Naive thymus-derived CD8-positive, alpha-beta T cell (primary cell): ENCODE measurements at regions not wholly inside any gene's neighbourhood (a gene's known extent, or its start where the extent isn't known, plus 50 kb on each side); places are given as distances from the start of the nearest gene placed in this dataset.

Experiments
- ATAC-seq, 2 donors: fragments of 150-1000 bp; cut with Tn5 transposase in 1 of 2; sonication (Bioruptor Pico), chemical (Tn5 transposase) in 1 of 2; 1 replicate in 1 of 2; 2 replicates in 1 of 2; pipeline ENCODE4 v1.10.0; 2021; ENCODE audit warnings: mild to moderate bottlenecking in 2 of 2, moderate library complexity in 2 of 2
- POLR2A ChIA-PET: fragments of 350-600 bp; sonication (Branson Sonifier 250); formaldehyde crosslinking; loops from one replicate; lab custom pipeline; 2021; ENCODE audit warnings: antibody characterized with exemption; lab: Charles Lee
- DNase-seq, 10 donors: peaks; one replicate each; pipeline versions ENCODE4 v3.0.0 to v3.0.0-alpha.2; 2020 to 2022
- H3K27ac Mint-ChIP-seq, 10 donors: one replicate each; pipeline ENCODE4 v1.8.0; 2020 to 2022; ENCODE audit warnings: mild to moderate bottlenecking in 10 of 10, mixed read lengths in 10 of 10, moderate library complexity in 4 of 10, inconsistent platforms in 1 of 10
- H3K27me3 Mint-ChIP-seq, 5 donors: one replicate each; pipeline ENCODE4 v1.8.0; 2021 to 2022; ENCODE audit warnings: mixed read lengths in 5 of 5
- H3K36me3 Mint-ChIP-seq, 3 donors: one replicate each; pipeline ENCODE4 v1.8.0; 2020 to 2022; ENCODE audit warnings: mixed read lengths in 3 of 3, mild to moderate bottlenecking in 2 of 3, inconsistent platforms in 1 of 3
- H3K4me1 Mint-ChIP-seq, 4 donors: one replicate each; pipeline ENCODE4 v1.8.0; 2021 to 2022; ENCODE audit warnings: mixed read lengths in 4 of 4
- H3K4me3 Mint-ChIP-seq, 10 donors: one replicate each; pipeline ENCODE4 v1.8.0; 2020 to 2022; ENCODE audit warnings: mild to moderate bottlenecking in 10 of 10, mixed read lengths in 10 of 10, moderate library complexity in 6 of 10, inconsistent platforms in 1 of 10
- H3K9me3 Mint-ChIP-seq, 9 donors: one replicate each; pipeline ENCODE4 v1.8.0; 2020 to 2022; ENCODE audit warnings: mixed read lengths in 9 of 9, mild to moderate bottlenecking in 3 of 9, inconsistent platforms in 1 of 9, moderate library complexity in 1 of 9

- ATAC-seq (no peak), DNase-seq (no peak)
- peak overlapping the region in 3 of 10 donors; percentile 29 to 75 (median 35) for H3K27ac Mint-ChIP-seq
- POLR2A ChIA-PET, result no interaction called here
- no peaks in the 10 kb centered on the region for H3K9me3 Mint-ChIP-seq
- H3K4me3 Mint-ChIP-seq, result no peak overlapping the region
- no peaks in the 10 kb centered on the region for H3K36me3 Mint-ChIP-seq
- H3K4me1 Mint-ChIP-seq, result peaks cover 0 to 28% (median 0%) of the 10 kb centered on the region in 4 donors
- H3K27me3 Mint-ChIP-seq, result no peaks in the 10 kb centered on the region
These were observed 204.0 kb downstream of the DAD1 start for GRCh38 chr14:22384974-22385526.

GRCh38 chr14:22384167-22384549, 204.9 kb downstream of the DAD1 start:
- ATAC-seq, result no peak
- no peak for DNase-seq
- no peaks in the 10 kb centered on the region for H3K9me3 Mint-ChIP-seq
- no peaks in the 10 kb centered on the region for H3K36me3 Mint-ChIP-seq
- H3K4me3 Mint-ChIP-seq, result no peak overlapping the region
- H3K27me3 Mint-ChIP-seq, result no peaks in the 10 kb centered on the region
- POLR2A ChIA-PET, result no interaction called here
- peak overlapping the region in 1 of 10 donors; percentile 35 for H3K27ac Mint-ChIP-seq
- peaks cover 0 to 28% (median 0%) of the 10 kb centered on the region in 4 donors for H3K4me1 Mint-ChIP-seq

GRCh38 chr14:22383515-22384166, 205.4 kb downstream of the DAD1 start:
- Mint-ChIP-seq H3K4me1 (peaks cover 0 to 28% (median 0%) of the 10 kb centered on the region in 4 donors), H3K9me3 (no peaks in the 10 kb centered on the region), H3K27me3 (no peaks in the 10 kb centered on the region), H3K27ac (peak overlapping the region in 6 of 10 donors; percentile 29 to 87 (median 80)), H3K4me3 (no peak overlapping the region), H3K36me3 (no peaks in the 10 kb centered on the region)
- peak; percentile 42 to 49 for ATAC-seq
- POLR2A ChIA-PET, result no interaction called here
- DNase-seq, result peak in 3 of 10 donors; percentile 0 to 6 (median 2)

- no peaks in the 10 kb centered on the region for H3K36me3 Mint-ChIP-seq
- no peaks in the 10 kb centered on the region for H3K27me3 Mint-ChIP-seq
These were observed 206.1 kb downstream of the DAD1 start for GRCh38 chr14:22382955-22383354.

DNA sequence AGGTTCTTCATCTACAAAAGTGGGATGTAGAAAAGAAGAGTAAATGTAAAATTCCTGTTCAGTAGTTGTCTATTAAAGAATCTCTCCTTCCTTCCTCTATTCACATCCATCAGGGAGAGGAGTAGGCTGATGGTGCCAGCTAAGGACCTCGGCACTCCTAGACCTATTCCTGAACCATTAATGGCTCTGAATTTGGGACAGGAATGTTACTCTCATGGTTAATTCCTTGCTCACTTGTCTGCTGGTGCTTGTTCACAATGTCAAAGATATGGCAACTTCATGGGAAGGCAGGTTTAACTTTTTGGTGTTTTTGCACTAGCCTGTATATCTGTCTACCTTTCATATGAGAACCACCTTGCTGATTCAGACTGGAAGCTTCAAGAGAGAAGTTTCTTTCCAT, 206.6 kb downstream of the DAD1 start:
- peaks cover 0 to 25% (median 0%) of the 10 kb centered on the region in 4 donors for H3K4me1 Mint-ChIP-seq
- H3K27ac Mint-ChIP-seq, result peak overlapping the region in 3 of 10 donors; percentile 18 to 60 (median 44)
- POLR2A ChIA-PET, result no interaction called here
- no peak for ATAC-seq
- no peaks in the 10 kb centered on the region for H3K36me3 Mint-ChIP-seq
- DNase-seq, result no peak
- H3K9me3 Mint-ChIP-seq, result no peaks in the 10 kb centered on the region
- H3K27me3 Mint-ChIP-seq, result no peaks in the 10 kb centered on the region
- H3K4me3 Mint-ChIP-seq, result no peak overlapping the region

More at GRCh38 chr14:22382955-22383354, 206.1 kb downstream of the DAD1 start:
- POLR2A ChIA-PET, result no interaction called here
- ATAC-seq (no peak), DNase-seq (no peak)
- peaks cover 0 to 28% (median 0%) of the 10 kb centered on the region in 4 donors for H3K4me1 Mint-ChIP-seq
- no peak overlapping the region for H3K4me3 Mint-ChIP-seq
- no peaks in the 10 kb centered on the region for H3K9me3 Mint-ChIP-seq
- peak overlapping the region in 2 of 10 donors; percentile 44 to 80 for H3K27ac Mint-ChIP-seq

DNA sequence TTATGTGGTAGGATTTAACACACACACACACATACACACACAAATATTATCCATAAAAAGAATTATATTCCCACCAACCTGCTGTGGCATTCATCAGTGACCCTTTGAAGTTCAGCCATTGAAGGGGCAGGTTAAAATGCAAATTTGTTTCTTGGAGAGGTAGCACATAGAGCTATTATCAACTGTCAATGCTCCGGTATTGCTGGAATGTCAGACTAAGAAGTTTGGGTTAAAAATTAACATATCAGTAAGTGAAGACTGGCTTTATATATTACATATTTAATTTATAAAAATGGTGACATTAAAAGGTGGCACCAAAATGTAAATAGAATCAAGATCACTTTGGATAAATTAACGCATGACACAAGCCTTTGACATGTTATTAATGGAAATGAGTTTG, 207.3 kb downstream of the DAD1 start:
- ATAC-seq, result no peak
- POLR2A ChIA-PET, result no interaction called here
- peak overlapping the region in 1 of 10 donors; percentile 44 for H3K27ac Mint-ChIP-seq

DNA sequence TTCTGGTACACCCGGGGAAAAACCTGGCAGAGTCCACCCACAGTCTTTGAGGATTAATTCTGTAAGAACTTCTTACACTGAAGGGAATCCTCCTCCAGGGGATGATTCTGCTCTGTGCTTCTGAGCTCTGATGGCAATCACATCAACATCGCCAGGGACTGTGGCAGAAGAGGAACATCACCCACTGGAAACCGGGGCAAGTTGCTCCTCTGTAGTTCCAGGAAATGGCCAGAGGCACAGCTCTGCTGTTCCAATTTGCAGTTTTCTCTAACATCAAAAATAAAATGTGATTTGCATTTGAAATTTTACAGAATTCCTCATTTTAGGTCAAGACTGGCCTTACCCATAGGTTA, 207.6 kb downstream of the DAD1 start:
- H3K9me3 Mint-ChIP-seq, result no peaks in the 10 kb centered on the region
- no peak overlapping the region for H3K4me3 Mint-ChIP-seq
- ATAC-seq, result no peak

More for the DNA sequence above, 207.3 kb downstream of the DAD1 start:
- Mint-ChIP-seq H3K27me3 (no peaks in the 10 kb centered on the region), H3K9me3 (no peaks in the 10 kb centered on the region), H3K4me1 (peaks cover 0 to 24% (median 0%) of the 10 kb centered on the region in 4 donors), H3K36me3 (no peaks in the 10 kb centered on the region), H3K4me3 (no peak overlapping the region)
- DNase-seq, result no peak

DNA sequence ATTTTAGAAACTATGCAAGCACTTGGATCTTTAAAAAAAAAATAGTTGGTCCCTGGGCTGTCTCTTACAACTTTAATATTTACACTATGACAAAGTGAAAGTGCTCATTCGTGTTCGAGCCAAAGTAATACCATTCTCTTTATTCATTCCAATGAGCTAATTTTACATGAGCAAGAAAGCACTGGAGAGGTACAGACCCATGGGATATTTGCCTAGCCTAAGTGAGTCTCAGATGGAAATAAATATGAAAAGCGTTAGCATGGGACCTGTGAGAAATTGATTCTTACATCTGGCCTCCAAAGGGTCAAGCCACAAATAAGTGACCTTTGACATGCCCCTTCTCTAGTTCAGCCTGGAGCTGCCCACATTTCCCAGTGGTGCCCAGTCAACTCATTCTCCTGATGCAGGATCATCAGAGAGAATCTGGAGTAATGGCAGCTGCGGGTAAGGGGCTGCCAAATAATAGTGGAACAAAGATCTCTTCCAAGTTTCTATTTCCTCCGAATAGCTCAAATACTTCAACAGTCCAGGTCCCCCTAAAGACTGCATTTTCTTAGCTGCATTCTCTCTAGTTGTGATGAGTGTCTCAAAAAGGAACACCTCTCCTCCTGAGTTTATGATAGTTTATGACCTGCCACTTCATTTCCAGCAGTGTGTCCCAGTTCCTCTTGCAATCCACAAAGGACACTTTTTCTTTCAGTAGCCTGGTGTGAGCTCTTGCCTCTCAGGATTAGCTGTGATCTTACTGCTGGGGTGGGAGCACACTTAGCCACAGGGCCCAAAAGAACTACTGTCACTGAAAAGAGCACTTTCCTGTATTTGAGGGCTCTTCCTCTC, 208.2 kb downstream of the DAD1 start:
- Mint-ChIP-seq H3K9me3 (no peaks in the 10 kb centered on the region), H3K27me3 (no peaks in the 10 kb centered on the region), H3K36me3 (no peaks in the 10 kb centered on the region), H3K27ac (peak overlapping the region in 4 of 10 donors; percentile 13 to 65 (median 20)), H3K4me1 (peaks cover 0 to 24% (median 0%) of the 10 kb centered on the region in 4 donors), H3K4me3 (no peak overlapping the region)
- ATAC-seq, result no peak
- DNase-seq, result no peak
- POLR2A ChIA-PET, result no interaction called here

More for the DNA sequence above, 207.6 kb downstream of the DAD1 start:
- DNase-seq, result no peak
- Mint-ChIP-seq H3K36me3 (no peaks in the 10 kb centered on the region), H3K27me3 (no peaks in the 10 kb centered on the region), H3K4me1 (peaks cover 0 to 24% (median 0%) of the 10 kb centered on the region in 4 donors), H3K27ac (no peak overlapping the region)
- POLR2A ChIA-PET, result no interaction called here

DNA sequence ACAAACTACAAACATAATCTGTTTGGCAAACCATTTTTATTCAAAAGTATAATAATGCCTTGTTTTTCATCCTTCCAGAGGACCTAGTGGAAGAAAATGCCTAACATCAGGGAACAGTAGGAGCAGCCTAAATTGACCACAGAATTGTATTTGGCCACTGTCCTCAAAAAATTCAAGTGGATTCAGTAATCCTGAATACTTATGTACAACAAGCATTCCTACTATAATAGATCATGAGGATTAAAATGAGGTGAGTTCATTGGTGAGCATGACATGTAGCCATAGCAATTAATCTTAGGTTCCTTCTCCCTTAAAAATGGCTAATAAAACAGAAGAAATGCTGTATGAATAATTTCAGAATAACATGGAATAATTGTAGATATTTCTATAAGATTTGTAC, 209.3 kb downstream of the DAD1 start:
- peaks cover 0 to 24% (median 0%) of the 10 kb centered on the region in 4 donors for H3K4me1 Mint-ChIP-seq
- H3K27me3 Mint-ChIP-seq, result no peaks in the 10 kb centered on the region
- no peaks in the 10 kb centered on the region for H3K9me3 Mint-ChIP-seq
- no peaks in the 10 kb centered on the region for H3K36me3 Mint-ChIP-seq
- H3K27ac Mint-ChIP-seq, result no peak overlapping the region
- DNase-seq (no peak), ATAC-seq (no peak)
- H3K4me3 Mint-ChIP-seq, result no peak overlapping the region
- POLR2A ChIA-PET, result no interaction called here

DNA sequence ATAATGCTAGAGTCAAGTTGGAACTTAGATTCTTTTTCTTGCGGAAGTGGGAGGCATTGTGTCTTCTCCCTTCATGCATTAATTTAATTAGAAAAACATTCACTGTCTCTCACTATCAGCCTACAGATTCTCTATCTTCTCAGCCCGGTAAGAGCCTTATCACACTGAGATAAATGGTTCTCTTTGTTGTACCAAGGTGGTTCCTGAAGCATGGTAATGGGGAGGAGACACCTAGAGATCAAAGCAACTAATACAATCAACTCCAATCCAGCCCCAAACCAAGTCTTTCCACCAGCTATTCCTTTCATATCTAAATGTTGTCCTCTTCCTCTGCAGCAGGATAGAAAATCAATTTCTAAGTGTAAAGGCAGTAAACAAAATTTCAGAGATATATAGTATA, 210.8 kb downstream of the DAD1 start:
- DNase-seq (no peak), ATAC-seq (no peak)
- Mint-ChIP-seq H3K4me1 (peaks cover 0 to 17% (median 0%) of the 10 kb centered on the region in 4 donors), H3K4me3 (no peak overlapping the region), H3K27ac (no peak overlapping the region), H3K36me3 (no peaks in the 10 kb centered on the region), H3K27me3 (no peaks in the 10 kb centered on the region), H3K9me3 (no peaks in the 10 kb centered on the region)
- POLR2A ChIA-PET, result no interaction called here

DNA sequence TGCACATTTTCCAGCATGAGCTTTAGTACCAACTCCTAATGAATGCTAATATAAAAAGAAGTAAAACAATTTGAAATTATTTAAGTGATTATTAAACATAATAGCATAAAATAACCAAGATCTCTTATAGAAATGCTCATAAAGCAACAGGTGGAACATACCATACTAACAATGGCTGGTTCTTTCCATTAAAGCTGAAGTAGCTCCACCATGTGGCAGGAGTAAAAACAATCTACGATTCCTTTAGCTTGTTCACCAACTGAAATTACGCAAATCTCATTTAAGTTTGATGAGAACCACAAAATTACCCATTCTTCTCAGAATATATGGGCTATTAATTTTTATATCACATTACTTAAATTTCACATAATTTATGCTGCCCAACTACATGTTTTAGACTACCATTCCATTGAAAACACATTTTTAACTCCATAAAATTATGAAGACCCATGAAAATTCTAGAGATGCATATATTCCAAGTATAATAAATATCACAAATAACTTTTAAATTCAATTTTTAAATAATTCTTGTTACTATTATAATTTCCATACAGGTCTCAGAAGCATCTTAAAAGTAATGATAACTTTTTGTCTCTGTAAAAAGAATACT, 213.6 kb downstream of the DAD1 start:
- no peak for DNase-seq
- no peak for ATAC-seq

GRCh38 chr14:22370084-22370847, 218.8 kb downstream of the DAD1 start:
- ATAC-seq (no peak), DNase-seq (no peak)
- Mint-ChIP-seq H3K36me3 (no peaks in the 10 kb centered on the region), H3K27me3 (no peaks in the 10 kb centered on the region), H3K4me3 (no peak overlapping the region), H3K9me3 (no peaks in the 10 kb centered on the region), H3K27ac (no peak overlapping the region), H3K4me1 (no peaks in the 10 kb centered on the region)
- POLR2A ChIA-PET, result no interaction called here

More for the DNA sequence above, 213.6 kb downstream of the DAD1 start:
- Mint-ChIP-seq H3K4me3 (no peak overlapping the region), H3K4me1 (no peaks in the 10 kb centered on the region), H3K27me3 (no peaks in the 10 kb centered on the region), H3K27ac (no peak overlapping the region), H3K9me3 (no peaks in the 10 kb centered on the region), H3K36me3 (no peaks in the 10 kb centered on the region)
- POLR2A ChIA-PET, result no interaction called here
